Vagina (tissue), 2 donors: ENCODE measurements at regions not wholly inside any gene's neighbourhood (a gene's known extent, or its start where the extent isn't known, plus 50 kb on each side); places are given as distances from the start of the nearest gene placed in this dataset.
"Not testable (repeated sequence)": the region's sequence is repeated elsewhere in the genome, so short reads cannot be mapped to it uniquely, and the experiment has no call there.

Source experiments
- DNase-seq, 2 donors: peaks; one replicate each; pipeline ENCODE4 v3.0.0-alpha.2; 2017; ENCODE audit errors: extremely low spot score in 2 of 2
- H3K27ac ChIP-seq: fragments of 200-600 bp; sonication (generic); one replicate; pipeline ENCODE4 v1.5.1; 2019
- H3K27me3 ChIP-seq: fragments of 200-600 bp; sonication (generic); one replicate; pipeline ENCODE4 v1.5.1; 2019
- H3K36me3 ChIP-seq, 2 donors: fragments of 200-600 bp; sonication (generic); one replicate each; pipeline ENCODE4 v1.5.1; 2017 to 2019
- H3K4me1 ChIP-seq: fragments of 200-600 bp; sonication (generic); one replicate; pipeline ENCODE4 v1.5.1; 2019
- H3K4me3 ChIP-seq, 2 donors: fragments of 200-600 bp; sonication (generic); 1 replicate in 1 of 2; 2 replicates in 1 of 2; pipeline ENCODE4 v1.5.1; 2016 to 2019
- H3K9me3 ChIP-seq: fragments of 200-600 bp; sonication (generic); one replicate; pipeline ENCODE4 v1.5.1; 2019
- POLR2A ChIP-seq, 2 donors: fragments of 450-650 bp; IDR thresholded peaks; one replicate each; pipeline ENCODE4 v1.6.1; 2017; ENCODE audit warnings: antibody characterized with exemption in 2 of 2, mild to moderate bottlenecking in 2 of 2, moderate library complexity in 2 of 2
- POLR2AphosphoS5 ChIP-seq, 2 donors: sonication (generic); formaldehyde crosslinking; IDR thresholded peaks; one replicate each; pipeline ENCODE4 v1.9.0; 2017; ENCODE audit warnings: antibody characterized with exemption in 2 of 2, mild to moderate bottlenecking in 2 of 2, low read depth in 1 of 2; ENCODE audit not compliant: insufficient read depth in 1 of 2
- intact Hi-C: fragments of 100-400 bp; cut with DNase I; formaldehyde crosslinking; loops from one replicate; pipeline ENCODE4 v1.15.1; 2023
- TF ChIP-seq, protein P1 (sequence below), 3 experiments: fragments of 450-650 bp in 2 of 3; fragments of 200-600 bp in 1 of 3; sonication (generic) in 1 of 3; IDR thresholded peaks; one replicate each; pipeline ENCODE4 v1.5.1; 2017 to 2019; ENCODE audit warnings: antibody characterized with exemption in 3 of 3, mild to moderate bottlenecking in 2 of 3, moderate library complexity in 2 of 3

DNA sequence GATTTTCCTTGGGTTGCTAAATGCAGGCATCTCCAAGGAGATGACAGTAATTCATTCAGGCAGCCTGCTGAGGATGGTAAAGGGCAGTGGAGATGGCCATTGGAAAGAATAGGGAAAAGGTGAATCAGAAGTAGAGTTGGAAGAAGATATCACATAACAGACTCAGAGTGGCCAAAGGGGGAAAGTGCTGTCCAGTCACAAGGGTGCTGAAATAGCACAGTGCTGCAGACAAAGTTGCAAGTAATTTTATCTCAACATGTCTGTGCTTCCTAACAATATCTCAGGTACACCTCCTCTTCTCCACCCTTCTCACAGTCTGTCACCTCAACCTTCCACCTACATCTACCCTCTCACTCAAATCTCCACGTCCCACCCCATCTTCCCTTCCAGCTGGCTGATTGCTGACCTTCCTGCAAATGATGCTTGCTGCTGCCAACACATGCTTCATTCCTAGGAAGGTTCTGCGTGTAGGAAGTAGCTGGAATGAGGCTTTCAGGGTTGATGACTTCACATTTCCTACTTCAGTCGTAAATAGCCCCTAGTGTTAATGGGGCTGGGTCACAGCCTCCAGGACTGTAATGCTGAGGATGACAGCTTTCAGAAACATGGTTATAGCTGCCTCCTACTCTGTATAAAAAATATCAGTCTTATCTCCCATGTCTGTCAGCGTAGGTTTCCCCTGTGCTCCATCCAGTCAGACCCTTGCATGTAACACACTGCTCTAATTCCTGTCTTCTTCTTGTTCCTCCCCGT is 123.9 kb downstream of the CTNND1 start:
- no peaks in the 10 kb centered on the region for H3K4me1 ChIP-seq
- no peak overlapping the region for H3K4me3 ChIP-seq
- no peaks in the 10 kb centered on the region for H3K27me3 ChIP-seq
- TF ChIP-seq POLR2A (IDR thresholded peaks at IDR 0.05) (no peak), POLR2AphosphoS5 (IDR thresholded peaks at IDR 0.05; ENCODE audit: insufficient read depth in 1 of 2, low read depth in 1 of 2) (no peak)
- TF ChIP-seq, protein P1, sequence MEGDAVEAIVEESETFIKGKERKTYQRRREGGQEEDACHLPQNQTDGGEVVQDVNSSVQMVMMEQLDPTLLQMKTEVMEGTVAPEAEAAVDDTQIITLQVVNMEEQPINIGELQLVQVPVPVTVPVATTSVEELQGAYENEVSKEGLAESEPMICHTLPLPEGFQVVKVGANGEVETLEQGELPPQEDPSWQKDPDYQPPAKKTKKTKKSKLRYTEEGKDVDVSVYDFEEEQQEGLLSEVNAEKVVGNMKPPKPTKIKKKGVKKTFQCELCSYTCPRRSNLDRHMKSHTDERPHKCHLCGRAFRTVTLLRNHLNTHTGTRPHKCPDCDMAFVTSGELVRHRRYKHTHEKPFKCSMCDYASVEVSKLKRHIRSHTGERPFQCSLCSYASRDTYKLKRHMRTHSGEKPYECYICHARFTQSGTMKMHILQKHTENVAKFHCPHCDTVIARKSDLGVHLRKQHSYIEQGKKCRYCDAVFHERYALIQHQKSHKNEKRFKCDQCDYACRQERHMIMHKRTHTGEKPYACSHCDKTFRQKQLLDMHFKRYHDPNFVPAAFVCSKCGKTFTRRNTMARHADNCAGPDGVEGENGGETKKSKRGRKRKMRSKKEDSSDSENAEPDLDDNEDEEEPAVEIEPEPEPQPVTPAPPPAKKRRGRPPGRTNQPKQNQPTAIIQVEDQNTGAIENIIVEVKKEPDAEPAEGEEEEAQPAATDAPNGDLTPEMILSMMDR (IDR thresholded peaks at IDR 0.05) = no peak
- no peaks in the 10 kb centered on the region for H3K9me3 ChIP-seq
- peak in 1 of 2 donors; percentile 64 for DNase-seq
- intact Hi-C loops = no loop called here
- no peak overlapping the region for H3K27ac ChIP-seq
- no peaks in the 10 kb centered on the region for H3K36me3 ChIP-seq

DNA sequence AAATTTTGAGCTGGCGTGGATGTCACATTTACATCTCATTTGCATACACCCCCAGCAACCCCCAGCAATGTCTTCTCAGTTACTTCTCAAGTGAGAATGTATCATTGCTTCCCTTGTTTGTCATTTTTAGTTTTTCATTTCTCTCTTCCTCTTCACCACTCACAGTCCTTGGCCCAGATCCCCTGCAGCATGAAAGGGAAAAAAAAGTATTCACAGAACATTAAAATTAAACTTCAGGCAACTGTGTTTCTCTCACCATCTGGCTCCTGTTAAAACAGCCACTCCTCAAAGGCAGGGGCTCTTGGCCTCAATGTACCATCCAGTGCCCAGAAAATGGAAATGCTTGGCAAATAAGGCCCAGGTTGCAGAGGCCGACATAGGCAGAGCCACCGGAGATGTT is 126.8 kb downstream of the CTNND1 start:
- intact Hi-C loops = no loop called here
- peak in 1 of 2 donors; percentile 32 for DNase-seq
- no peaks in the 10 kb centered on the region for H3K36me3 ChIP-seq

DNA sequence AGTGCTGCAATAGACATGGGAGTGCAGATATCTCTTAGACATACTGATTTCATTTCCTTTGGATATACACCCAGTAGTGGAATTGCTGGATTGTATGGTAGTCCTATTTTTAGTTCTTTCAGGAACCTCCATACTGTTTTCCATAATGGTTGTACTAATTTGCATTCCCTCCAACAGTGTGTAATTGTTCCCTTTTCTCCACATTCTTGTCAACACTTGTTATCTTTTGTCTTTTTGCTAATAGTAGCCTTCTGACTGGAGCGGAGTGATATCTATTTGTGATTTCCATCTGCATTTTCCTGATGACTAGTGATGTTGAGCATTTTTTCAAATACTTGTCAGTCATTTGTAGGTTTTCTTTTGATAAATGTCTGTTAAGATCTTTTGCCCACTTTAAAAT is 128.9 kb downstream of the CTNND1 start:
- H3K4me1 ChIP-seq = no peaks in the 10 kb centered on the region
- H3K4me3 ChIP-seq = no peak overlapping the region
- H3K27me3 ChIP-seq = no peaks in the 10 kb centered on the region
- H3K9me3 ChIP-seq = no peaks in the 10 kb centered on the region
- intact Hi-C loops = no loop called here
- H3K27ac ChIP-seq = no peak overlapping the region
- no peak for DNase-seq
- TF ChIP-seq POLR2AphosphoS5 (IDR thresholded peaks at IDR 0.05; ENCODE audit: insufficient read depth in 1 of 2, low read depth in 1 of 2) (no peak), POLR2A (IDR thresholded peaks at IDR 0.05) (no peak)
- TF ChIP-seq, protein P1 (IDR thresholded peaks at IDR 0.05) = no peak
- no peaks in the 10 kb centered on the region for H3K36me3 ChIP-seq

More for the DNA sequence above, 126.8 kb downstream of the CTNND1 start:
- Histone ChIP-seq H3K9me3 (no peaks in the 10 kb centered on the region), H3K27me3 (no peaks in the 10 kb centered on the region), H3K4me3 (no peak overlapping the region), H3K4me1 (no peaks in the 10 kb centered on the region), H3K27ac (no peak overlapping the region)
- TF ChIP-seq POLR2AphosphoS5 (IDR thresholded peaks at IDR 0.05; ENCODE audit: insufficient read depth in 1 of 2, low read depth in 1 of 2) = no peak
- TF ChIP-seq, protein P1 (IDR thresholded peaks at IDR 0.05) = no peak
- TF ChIP-seq POLR2A (IDR thresholded peaks at IDR 0.05) = no peak

DNA sequence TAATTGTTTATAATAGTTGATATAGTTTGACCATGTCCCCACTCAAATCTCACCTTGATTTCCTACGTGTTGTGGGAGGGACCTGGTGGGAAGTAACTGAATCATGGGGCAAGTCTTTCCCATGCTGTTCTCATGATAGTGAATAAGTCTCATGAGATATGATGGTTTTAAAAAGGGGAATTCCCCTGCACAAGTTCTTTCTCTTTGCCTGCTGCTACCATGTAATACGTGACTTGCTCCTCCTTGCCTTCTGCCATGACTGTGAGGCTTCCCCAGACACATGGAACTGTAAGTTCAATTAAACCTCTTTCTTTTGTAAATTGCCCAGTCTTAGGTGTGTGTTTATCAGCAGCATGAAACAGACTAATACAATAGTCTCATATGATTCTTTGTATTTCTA is 130.5 kb upstream of the OR9Q1 start:
- DNase-seq, H3K9me3 ChIP-seq, H3K36me3 ChIP-seq, H3K4me1 ChIP-seq, H3K27ac ChIP-seq, H3K4me3 ChIP-seq, intact Hi-C loops, H3K27me3 ChIP-seq: not testable (repeated sequence)

DNA sequence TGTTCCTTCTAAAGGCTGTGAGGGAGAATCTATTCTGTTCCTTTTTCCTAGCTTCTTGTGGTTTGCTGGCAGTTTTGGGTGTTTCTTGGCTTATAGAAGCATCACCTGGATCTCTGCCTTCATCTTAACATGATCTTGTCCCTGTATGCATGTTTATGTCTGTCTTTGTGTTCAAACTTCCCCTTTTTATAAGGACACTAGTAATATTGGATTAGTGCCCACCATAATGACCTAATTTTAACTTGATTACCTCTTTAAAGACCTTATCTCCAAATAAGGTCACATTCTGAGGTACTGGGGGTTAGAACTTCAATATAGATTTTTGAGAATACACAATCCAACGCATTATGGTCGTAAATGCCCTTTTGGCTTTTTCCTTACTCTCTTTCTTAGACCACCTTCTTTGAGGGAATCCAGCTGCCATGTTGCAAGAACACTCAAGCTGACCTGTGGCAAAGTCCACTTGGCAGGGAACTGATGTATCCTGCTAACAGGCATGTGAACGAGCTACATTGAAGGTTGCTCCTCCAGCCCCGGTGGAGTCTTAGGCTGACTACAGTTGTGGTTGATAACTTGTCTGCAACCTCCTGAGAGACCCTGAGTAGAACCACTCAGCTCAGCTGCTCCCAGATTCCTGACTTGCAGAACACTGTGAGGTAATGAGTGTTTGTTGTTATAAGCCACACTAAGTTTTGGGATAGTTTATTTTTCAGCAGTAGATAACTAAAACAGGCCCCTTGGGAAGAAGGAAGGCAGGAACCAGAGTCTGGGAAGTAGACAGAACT is 127.1 kb upstream of the OR9Q1 start:
- intact Hi-C loops = no loop called here
- DNase-seq = no peak
- Histone ChIP-seq H3K9me3 (no peaks in the 10 kb centered on the region), H3K36me3 (no peaks in the 10 kb centered on the region), H3K27ac (no peak overlapping the region), H3K27me3 (no peaks in the 10 kb centered on the region), H3K4me1 (no peaks in the 10 kb centered on the region), H3K4me3 (no peak overlapping the region)
- no peak for TF ChIP-seq POLR2A (IDR thresholded peaks at IDR 0.05)

DNA sequence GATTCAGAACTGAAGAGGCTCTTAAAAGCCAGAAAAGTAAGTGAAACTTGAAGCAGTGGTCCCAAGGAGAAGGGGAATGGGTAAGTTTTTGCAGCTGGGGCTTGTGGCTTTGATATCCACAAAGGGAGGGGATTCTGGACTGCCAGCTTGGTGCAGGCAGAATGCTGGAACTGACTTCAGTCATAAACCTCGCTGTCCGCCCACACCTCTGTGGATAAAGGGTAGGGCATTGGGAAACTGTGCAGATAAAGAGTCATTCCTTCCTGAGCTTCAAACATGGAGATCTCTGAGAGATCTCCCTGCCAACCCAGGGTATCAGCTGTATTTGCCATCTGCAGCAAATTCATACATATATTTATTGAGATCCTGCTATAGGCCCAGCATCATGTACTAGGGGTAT is 124.3 kb upstream of the OR9Q1 start:
- no peak for DNase-seq
- Histone ChIP-seq H3K27ac (no peak overlapping the region), H3K36me3 (no peaks in the 10 kb centered on the region)

More for the DNA sequence above, 124.3 kb upstream of the OR9Q1 start:
- TF ChIP-seq, protein P1 (IDR thresholded peaks at IDR 0.05) = no peak
- TF ChIP-seq POLR2AphosphoS5 (IDR thresholded peaks at IDR 0.05; ENCODE audit: insufficient read depth in 1 of 2, low read depth in 1 of 2) = no peak
- TF ChIP-seq POLR2A (IDR thresholded peaks at IDR 0.05) = no peak
- Histone ChIP-seq H3K9me3 (no peaks in the 10 kb centered on the region), H3K4me1 (peaks cover 9% of the 10 kb centered on the region), H3K4me3 (no peak overlapping the region), H3K27me3 (no peaks in the 10 kb centered on the region)
- intact Hi-C loops = no loop called here
